ENCODE measurements at regions not wholly inside any gene's neighbourhood (a gene's known extent, or its start where the extent isn't known, plus 50 kb on each side); places are given as distances from the start of the nearest gene placed in this dataset.
A peak's percentile ranks its signal among the peaks of the same experiment; 100 is the strongest.

- TF ChIP-seq CTCF (IDR thresholded peaks at IDR 0.05; ENCODE audit: control insufficient read depth, insufficient read depth, low read depth, low read length, missing control alignments): no peak
- DNase-seq (ENCODE audit: low read depth): no peak
Observed at GRCh38 chr2:18372641-18373040, 187.8 kb downstream of the RDH14 start.

GRCh38 chr2:18369760-18370159 lies 190.7 kb downstream of the RDH14 start:
- TF ChIP-seq CTCF (IDR thresholded peaks at IDR 0.05; ENCODE audit: control insufficient read depth, insufficient read depth, low read depth, low read length, missing control alignments): no peak

More at GRCh38 chr2:18372641-18373040, 187.8 kb downstream of the RDH14 start:
- no peak overlapping the region for H3K4me3 ChIP-seq (ENCODE audit: control insufficient read depth, low read depth, low read length)

GRCh38 chr2:18368008-18368407 lies 192.4 kb downstream of the RDH14 start:
- no peak for DNase-seq (ENCODE audit: low read depth)
- TF ChIP-seq CTCF (IDR thresholded peaks at IDR 0.05; ENCODE audit: control insufficient read depth, insufficient read depth, low read depth, low read length, missing control alignments): no peak
- H3K4me3 ChIP-seq (ENCODE audit: control insufficient read depth, low read depth, low read length): no peak overlapping the region

More at GRCh38 chr2:18369760-18370159, 190.7 kb downstream of the RDH14 start:
- DNase-seq (ENCODE audit: low read depth): no peak
- H3K4me3 ChIP-seq (ENCODE audit: control insufficient read depth, low read depth, low read length): no peak overlapping the region

GRCh38 chr2:18365342-18365741 lies 195.1 kb downstream of the RDH14 start:
- DNase-seq (ENCODE audit: low read depth): no peak
- no peak for TF ChIP-seq CTCF (IDR thresholded peaks at IDR 0.05; ENCODE audit: control insufficient read depth, insufficient read depth, low read depth, low read length, missing control alignments)
- no peak overlapping the region for H3K4me3 ChIP-seq (ENCODE audit: control insufficient read depth, low read depth, low read length)

- no peak for TF ChIP-seq CTCF (IDR thresholded peaks at IDR 0.05; ENCODE audit: control insufficient read depth, insufficient read depth, low read depth, low read length, missing control alignments)
- no peak for DNase-seq (ENCODE audit: low read depth)
Observed at GRCh38 chr2:18363348-18363747, 197.1 kb downstream of the RDH14 start.

GRCh38 chr2:18362696-18363095 lies 197.8 kb downstream of the RDH14 start:
- TF ChIP-seq CTCF (IDR thresholded peaks at IDR 0.05; ENCODE audit: control insufficient read depth, insufficient read depth, low read depth, low read length, missing control alignments): no peak
- DNase-seq (ENCODE audit: low read depth): peak; percentile 38

More at GRCh38 chr2:18363348-18363747, 197.1 kb downstream of the RDH14 start:
- no peak overlapping the region for H3K4me3 ChIP-seq (ENCODE audit: control insufficient read depth, low read depth, low read length)

GRCh38 chr2:18357537-18357936 lies 202.9 kb downstream of the RDH14 start:
- H3K4me3 ChIP-seq (ENCODE audit: control insufficient read depth, low read depth, low read length): no peak overlapping the region
- no peak for DNase-seq (ENCODE audit: low read depth)
- TF ChIP-seq CTCF (IDR thresholded peaks at IDR 0.05; ENCODE audit: control insufficient read depth, insufficient read depth, low read depth, low read length, missing control alignments): no peak

More at GRCh38 chr2:18362696-18363095, 197.8 kb downstream of the RDH14 start:
- H3K4me3 ChIP-seq (ENCODE audit: control insufficient read depth, low read depth, low read length): no peak overlapping the region

Data from AG09309 (cell line).